ENCODE measurements at regions not wholly inside any gene's neighbourhood (a gene's known extent, or its start where the extent isn't known, plus 50 kb on each side); places are given as distances from the start of the nearest gene placed in this dataset.

DNA sequence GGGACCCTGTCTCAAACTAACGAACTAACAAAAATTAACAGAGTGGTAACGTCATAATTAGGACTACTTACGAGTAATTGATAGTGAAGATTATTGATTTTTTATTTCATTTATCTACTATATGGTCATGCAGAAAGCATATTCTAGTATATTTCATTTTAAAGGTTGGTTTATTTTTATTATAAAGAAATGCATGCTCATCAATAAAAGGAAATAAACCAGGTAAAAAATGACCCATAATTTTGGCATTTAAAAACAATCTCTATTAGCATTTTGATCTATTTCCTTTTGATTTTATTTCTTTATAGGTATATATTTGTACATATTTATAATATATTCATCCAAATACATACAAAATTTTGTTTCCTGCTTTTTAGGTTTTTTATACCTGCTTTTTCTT is 401.4 kb upstream of the ID4 start:
- BruUV-seq (replicated peaks), result no TSS peak
- Histone ChIP-seq H2BK120ac (ENCODE audit: low read depth, low read length) (no peak overlapping the region), H4K91ac (ENCODE audit: insufficient read depth, low read depth, low read length) (no peak overlapping the region), H4K20me1 (ENCODE audit: insufficient read depth, low read length) (no peaks in the 10 kb centered on the region), H3K9ac (ENCODE audit: low read depth, low read length) (no peak overlapping the region), H3K9me1 (ENCODE audit: insufficient read depth, low read length) (no peaks in the 10 kb centered on the region), H2BK15ac (ENCODE audit: low read depth, low read length) (no peak overlapping the region), H3K79me1 (ENCODE audit: low read depth in 1 of 2, low read length in 2 of 2) (no peaks in the 10 kb centered on the region), H3K9me3 (ENCODE audit: control insufficient read depth, insufficient read depth, low read length) (no peaks in the 10 kb centered on the region; the same call in 1 of the 2 replicates), H2BK5ac (ENCODE audit: low read depth, low read length, poor library complexity, severe bottlenecking) (no peak overlapping the region), H4K8ac (ENCODE audit: low read depth in 2 of 2, low read length in 2 of 2) (no peak overlapping the region), H2AK9ac (replicated peaks; ENCODE audit: low read depth, low read length, poor library complexity) (no peak overlapping the region), H3K36me3 (ENCODE audit: control insufficient read depth, insufficient read depth, low read length) (no peaks in the 10 kb centered on the region), H2AK5ac (ENCODE audit: low read depth, low read length) (no peak overlapping the region), H2BK20ac (ENCODE audit: low read depth, low read length) (no peak overlapping the region), H3K4me2 (ENCODE audit: low read depth, low read length) (no peak overlapping the region), H3K18ac (ENCODE audit: low read depth, low read length) (no peak overlapping the region), H3K27ac (ENCODE audit: insufficient read depth, low read length) (no peak overlapping the region), H4K5ac (ENCODE audit: low read depth, low read length) (no peak overlapping the region), H3K27me3 (ENCODE audit: control insufficient read depth, insufficient read depth, low read length) (no peaks in the 10 kb centered on the region), H3K23ac (ENCODE audit: low read depth, low read length) (no peak overlapping the region), H3K4ac (ENCODE audit: low read depth, low read length) (no peak overlapping the region), H3K14ac (replicated peaks; ENCODE audit: low read depth, low read length) (no peak overlapping the region), H3K4me1 (ENCODE audit: control insufficient read depth, insufficient read depth, low read length) (no peaks in the 10 kb centered on the region), H3K56ac (ENCODE audit: extremely low read depth, insufficient read depth, low read length) (no peak overlapping the region), H2AFZ (replicated peaks; ENCODE audit: low read length, poor library complexity) (no peak overlapping the region), H3K4me3 (ENCODE audit: insufficient read depth, low read depth, low read length) (no peak overlapping the region)
- in situ Hi-C loops (cut with MboI; ENCODE audit: low sequenced_read_pairs) (no loop called here), dilution Hi-C loops (cut with HindIII; ENCODE audit: low sequenced_read_pairs, unreplicated experiment) (no loop called here), intact Hi-C loops (cut with micrococcal nuclease) (no loop called here)
- ChIA-PET CTCF (no interaction called here), POLR2A (ENCODE audit: unreplicated experiment) (no interaction called here)
- no peak for DNase-seq
- no peak for ATAC-seq (ENCODE audit: low read depth)
- WGBS, 2 experiments (ENCODE audit: extremely low coverage in 2 of 2, insufficient read length in 1 of 2), result no CpG with 5 or more reads among the region's 3 CpGs
- TF ChIP-seq POLR2A (IDR thresholded peaks at IDR 0.05; ENCODE audit: low read depth, low read length) (no peak), SMC3 (IDR thresholded peaks at IDR 0.05; ENCODE audit: low read depth, low read length) (no peak), BHLHE40 (IDR thresholded peaks at IDR 0.05; ENCODE audit: low read depth, low read length) (no peak), RAD21 (IDR thresholded peaks at IDR 0.05; ENCODE audit: low read length) (no peak), RCOR1 (IDR thresholded peaks at IDR 0.05; ENCODE audit: insufficient replicate concordance, low read length) (no peak), MXI1 (IDR thresholded peaks at IDR 0.05; ENCODE audit: borderline replicate concordance, low read depth, low read length) (no peak), NFE2L2 (IDR thresholded peaks at IDR 0.05; ENCODE audit: low read depth, low read length) (no peak), FOS (IDR thresholded peaks at IDR 0.05; ENCODE audit: low read depth, low read length) (no peak)
- TF ChIP-seq, protein P1, sequence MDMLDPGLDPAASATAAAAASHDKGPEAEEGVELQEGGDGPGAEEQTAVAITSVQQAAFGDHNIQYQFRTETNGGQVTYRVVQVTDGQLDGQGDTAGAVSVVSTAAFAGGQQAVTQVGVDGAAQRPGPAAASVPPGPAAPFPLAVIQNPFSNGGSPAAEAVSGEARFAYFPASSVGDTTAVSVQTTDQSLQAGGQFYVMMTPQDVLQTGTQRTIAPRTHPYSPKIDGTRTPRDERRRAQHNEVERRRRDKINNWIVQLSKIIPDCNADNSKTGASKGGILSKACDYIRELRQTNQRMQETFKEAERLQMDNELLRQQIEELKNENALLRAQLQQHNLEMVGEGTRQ (IDR thresholded peaks at IDR 0.05; ENCODE audit: low read depth, low read length), result no peak

Measured in IMR-90 (cell line).